KG1 (cell line): ENCODE measurements at regions not wholly inside any gene's neighbourhood (a gene's known extent, or its start where the extent isn't known, plus 50 kb on each side); places are given as distances from the start of the nearest gene placed in this dataset.

ENCODE experiments used
- DNase-seq: peaks from one replicate; lab custom pipeline; 2025; lab: John Stamatoyannopoulos, UW

- no peak for DNase-seq
Observed at GRCh38 chr2:133667085-133667484, 98.8 kb upstream of the NCKAP5 start.

- DNase-seq = no peak
Observed at GRCh38 chr2:133667968-133668367, 99.7 kb upstream of the NCKAP5 start.

GRCh38 chr2:133668547-133668946, 100.3 kb upstream of the NCKAP5 start:
- DNase-seq = no peak

GRCh38 chr2:133673305-133673905, 105.1 kb upstream of the NCKAP5 start:
- DNase-seq = no peak

- no peak for DNase-seq
Observed at GRCh38 chr2:133674066-133674432, 105.8 kb upstream of the NCKAP5 start.

- DNase-seq = no peak
Observed at GRCh38 chr2:133674433-133675331, 106.4 kb upstream of the NCKAP5 start.

GRCh38 chr2:133676392-133677130, 108.3 kb upstream of the NCKAP5 start:
- DNase-seq = no peak

- DNase-seq = no peak
Observed at GRCh38 chr2:133680343-133681049, 112.2 kb upstream of the NCKAP5 start.

- DNase-seq = no peak
Observed at GRCh38 chr2:133682347-133682746, 114.1 kb upstream of the NCKAP5 start.

GRCh38 chr2:133682906-133683305, 114.6 kb upstream of the NCKAP5 start:
- no peak for DNase-seq

- no peak for DNase-seq
Observed at GRCh38 chr2:133685636-133686215, 117.5 kb upstream of the NCKAP5 start.

- no peak for DNase-seq
Observed at GRCh38 chr2:133690780-133691179, 122.5 kb upstream of the NCKAP5 start.

- no peak for DNase-seq
Observed at GRCh38 chr2:133691336-133691735, 123.1 kb upstream of the NCKAP5 start.

GRCh38 chr2:133705287-133705686, 137.0 kb upstream of the NCKAP5 start:
- DNase-seq = no peak

GRCh38 chr2:133710613-133711012, 142.3 kb upstream of the NCKAP5 start:
- no peak for DNase-seq

GRCh38 chr2:133711201-133711600, 142.9 kb upstream of the NCKAP5 start:
- DNase-seq = no peak

- no peak for DNase-seq
Observed at GRCh38 chr2:133711806-133712205, 143.5 kb upstream of the NCKAP5 start.

GRCh38 chr2:133712369-133712768, 144.1 kb upstream of the NCKAP5 start:
- DNase-seq = no peak

- DNase-seq = no peak
Observed at GRCh38 chr2:133713049-133713580, 144.9 kb upstream of the NCKAP5 start.

- no peak for DNase-seq
Observed at GRCh38 chr2:133716166-133716565, 147.9 kb upstream of the NCKAP5 start.

- no peak for DNase-seq
Observed at GRCh38 chr2:133717497-133717896, 149.2 kb upstream of the NCKAP5 start.
